IPS DF 4.7 (cell line): ENCODE measurements at regions not wholly inside any gene's neighbourhood (a gene's known extent, or its start where the extent isn't known, plus 50 kb on each side); places are given as distances from the start of the nearest gene placed in this dataset.
A peak's percentile ranks its signal among the peaks of the same experiment; 100 is the strongest.
"Not testable (repeated sequence)": the region's sequence is repeated elsewhere in the genome, so short reads cannot be mapped to it uniquely, and the experiment has no call there.

Experiments
- DNase-seq: peaks from one replicate; pipeline ENCODE4 v3.0.0-alpha.2; 2013; ENCODE audit warnings: low spot score; ENCODE audit errors: extremely low read depth

DNA sequence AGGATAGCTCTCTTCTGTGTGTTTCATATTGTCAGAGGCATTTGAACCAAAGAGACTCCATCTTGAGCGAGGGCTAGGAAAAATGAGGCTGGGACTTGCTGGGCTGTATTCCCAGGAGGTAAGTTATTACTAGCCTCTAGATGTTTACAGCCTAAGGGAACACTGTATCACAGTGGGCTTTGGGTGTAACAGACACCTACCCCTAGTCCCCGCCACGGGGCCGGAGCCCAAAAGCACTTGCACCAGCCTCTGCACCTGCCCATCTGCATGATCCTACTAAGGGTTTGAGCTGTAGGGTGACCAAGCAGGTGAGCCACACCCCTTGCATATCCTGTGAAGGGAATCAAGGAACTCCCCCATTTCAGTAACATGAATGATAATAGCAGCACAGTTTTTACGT lies 1972.2 kb downstream of the OLFM4 start:
- peak; percentile 75 for DNase-seq

DNA sequence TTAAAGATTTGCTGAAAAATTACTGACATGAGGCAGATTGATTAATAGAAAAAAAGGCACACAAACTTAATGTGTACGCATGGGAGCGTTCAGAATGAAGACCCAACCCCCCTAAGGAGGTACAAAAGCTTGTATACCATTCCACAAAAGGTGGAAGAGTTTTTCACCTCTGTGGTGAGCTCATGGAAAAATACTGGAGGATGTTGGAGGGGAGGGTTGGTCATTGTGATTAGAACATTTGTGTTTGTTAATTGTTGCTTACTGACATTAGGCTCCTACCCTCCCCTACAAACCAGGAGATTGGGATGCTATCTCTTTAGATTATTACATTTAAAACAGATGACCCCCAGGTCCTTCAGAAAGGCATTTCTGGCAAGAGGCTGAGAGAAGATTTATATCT lies 1973.3 kb downstream of the OLFM4 start:
- no peak for DNase-seq

DNA sequence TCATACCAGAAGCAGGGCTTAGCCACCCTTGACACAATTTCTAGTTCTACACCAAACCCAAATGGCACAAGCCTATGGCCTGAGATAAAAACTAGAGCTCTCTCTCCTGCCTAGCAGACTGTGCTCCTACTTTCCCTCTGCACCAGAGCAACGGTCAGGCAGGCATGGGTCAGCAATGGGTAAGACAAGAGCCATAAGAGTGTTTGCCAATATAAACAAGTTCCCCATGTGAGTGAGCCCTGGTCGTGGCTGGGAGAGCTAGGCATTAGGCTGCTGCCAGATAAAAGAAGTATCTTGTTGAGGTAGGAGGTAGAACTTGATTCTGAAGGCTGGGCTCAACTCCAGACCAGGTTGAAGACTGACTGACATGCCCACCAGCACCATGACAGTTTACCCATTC lies 1979.1 kb downstream of the OLFM4 start:
- DNase-seq = no peak

DNA sequence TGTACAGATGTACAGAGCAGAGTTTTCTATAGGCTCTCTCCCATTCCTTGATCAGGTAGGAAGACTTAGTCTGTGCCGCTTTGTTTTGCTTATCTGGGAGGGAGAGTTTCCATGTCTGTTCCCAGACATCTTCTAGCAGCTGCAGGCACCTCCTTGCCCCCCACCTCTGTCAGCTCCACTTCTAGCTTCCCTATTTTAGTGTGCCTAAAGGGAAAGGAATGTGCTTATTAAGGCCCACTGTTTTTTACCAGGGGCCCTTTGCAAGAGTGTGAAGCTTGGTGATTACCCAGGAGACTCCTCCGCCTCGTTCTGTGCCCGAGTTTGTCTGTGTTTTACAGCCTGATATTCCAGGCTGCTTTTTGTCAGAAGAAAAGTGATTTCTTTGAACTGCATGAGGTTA lies 1984.4 kb downstream of the OLFM4 start:
- no peak for DNase-seq

DNA sequence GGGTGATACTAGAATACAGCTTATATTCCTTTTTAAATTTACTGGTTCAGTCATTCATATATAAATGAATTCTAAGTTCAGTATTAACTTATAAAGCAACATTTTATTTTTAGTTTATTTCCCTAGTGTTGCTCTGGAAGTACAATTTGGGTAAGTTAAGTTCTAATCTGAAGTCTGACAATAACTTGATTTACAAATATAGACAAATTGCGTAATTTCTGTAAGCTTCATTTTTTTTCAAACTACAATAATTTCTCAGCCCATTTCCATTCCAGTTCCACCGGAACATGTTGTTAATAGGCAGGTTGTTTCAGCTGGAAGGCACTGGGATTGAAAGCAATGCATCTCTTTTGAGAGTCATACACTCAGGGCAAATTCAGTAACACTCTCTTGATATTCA lies 2000.7 kb downstream of the OLFM4 start:
- no peak for DNase-seq

DNA sequence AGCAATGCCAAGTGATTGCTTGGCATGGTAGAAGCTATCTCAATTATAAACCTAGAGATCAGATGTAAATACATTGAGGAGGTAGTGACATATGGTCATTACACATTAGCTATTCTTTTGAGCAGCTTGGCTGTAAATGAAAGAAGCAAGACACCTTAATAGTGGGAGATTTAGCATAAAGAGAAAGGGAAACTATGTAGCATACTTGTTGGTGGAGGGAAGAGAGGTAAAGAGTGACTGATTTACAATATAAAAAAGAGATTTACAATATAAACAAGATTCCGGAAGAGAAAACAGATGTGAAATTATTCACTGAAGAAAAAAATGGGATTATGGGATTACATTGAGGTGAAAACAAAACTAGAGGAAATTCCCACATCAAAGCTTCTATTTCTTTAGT lies 2009.6 kb downstream of the OLFM4 start:
- DNase-seq = no peak

DNA sequence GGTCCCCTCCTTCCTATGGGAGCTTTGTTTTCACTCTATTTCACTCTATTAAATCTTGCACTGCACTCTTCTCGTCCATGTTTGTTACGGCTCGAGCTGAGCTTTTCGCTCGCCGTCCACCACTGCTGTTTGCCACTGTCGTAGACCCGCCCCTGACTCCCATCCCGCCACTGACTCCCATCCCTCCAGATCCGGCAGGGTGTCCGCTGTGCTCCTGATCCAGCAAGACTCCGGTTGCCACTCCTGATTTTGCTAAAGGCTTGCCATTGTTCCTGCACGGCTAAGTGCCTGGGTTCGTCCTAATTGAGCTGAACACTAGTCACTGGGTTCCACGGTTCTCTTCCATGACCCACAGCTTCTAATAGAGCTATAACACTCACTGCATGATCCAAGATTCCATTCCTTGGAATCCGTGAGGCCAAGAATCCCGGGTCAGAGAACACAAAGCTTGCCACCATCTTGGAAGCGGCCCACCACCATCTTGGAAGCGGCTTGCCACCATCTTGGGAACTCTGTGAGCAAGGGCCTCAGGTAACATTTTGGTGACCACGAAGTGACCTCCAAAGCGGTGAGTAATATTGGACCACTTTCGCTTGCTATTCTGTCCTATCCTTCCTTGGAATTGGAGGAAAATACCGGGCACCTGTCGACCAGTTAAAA lies 2025.4 kb downstream of the OLFM4 start:
- DNase-seq = not testable (repeated sequence)

DNA sequence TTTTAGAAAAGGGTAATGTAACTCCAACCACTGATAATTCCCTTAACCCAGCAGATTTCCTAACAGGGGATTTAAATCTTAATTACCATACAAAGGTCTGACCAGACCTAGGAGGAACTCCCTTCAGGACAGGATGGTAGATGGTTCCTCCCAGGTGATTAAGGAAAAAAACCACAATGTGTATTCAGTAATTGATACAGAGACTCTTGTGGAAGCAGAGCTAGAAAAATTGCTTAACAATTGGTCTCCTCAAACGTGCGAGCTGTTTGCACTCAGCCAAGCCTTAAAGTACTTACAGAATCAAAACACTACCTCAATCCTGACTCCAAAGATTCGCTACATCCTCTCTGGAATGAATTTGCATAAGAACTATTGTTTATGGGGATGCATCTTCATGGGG lies 2027.1 kb downstream of the OLFM4 start:
- DNase-seq = not testable (repeated sequence)

DNA sequence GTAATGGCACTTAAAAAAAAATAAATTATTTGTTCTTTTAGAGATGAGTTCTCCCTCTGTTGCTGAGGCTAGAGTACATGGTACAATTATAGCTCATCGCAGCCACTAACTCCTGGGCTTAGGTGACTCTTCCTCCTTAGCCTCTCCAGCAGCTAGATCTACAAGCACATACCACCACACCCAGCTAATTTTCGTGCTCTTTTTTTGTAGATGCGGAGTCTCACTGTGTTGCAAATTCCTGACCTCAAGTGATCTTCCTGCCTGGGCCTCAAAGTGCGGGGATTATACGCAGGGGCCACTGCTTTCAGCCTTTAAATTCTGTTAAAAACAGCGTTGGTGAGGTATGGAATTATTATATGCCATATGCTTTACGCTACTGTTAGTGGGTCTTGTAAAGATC lies 2034.0 kb downstream of the OLFM4 start:
- no peak for DNase-seq

DNA sequence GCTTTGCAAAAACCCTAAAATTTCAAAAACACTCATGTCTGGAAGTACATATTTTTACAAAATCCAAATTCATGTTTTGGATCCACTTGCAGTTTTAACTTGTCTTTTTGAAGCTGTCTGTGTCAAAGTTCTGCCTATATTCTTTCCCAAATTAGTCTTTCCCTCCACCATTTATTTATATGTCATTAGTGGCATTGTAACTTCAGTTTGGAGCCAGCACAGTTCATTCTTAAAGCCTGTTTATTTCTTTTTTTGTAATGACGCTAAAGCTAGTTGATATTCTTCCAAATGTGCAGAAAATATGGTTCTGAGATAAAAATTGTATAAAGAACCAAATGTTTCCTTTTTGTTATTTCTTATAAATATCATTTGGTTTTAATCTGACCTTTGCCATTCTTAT lies 2039.3 kb downstream of the OLFM4 start:
- DNase-seq = no peak

DNA sequence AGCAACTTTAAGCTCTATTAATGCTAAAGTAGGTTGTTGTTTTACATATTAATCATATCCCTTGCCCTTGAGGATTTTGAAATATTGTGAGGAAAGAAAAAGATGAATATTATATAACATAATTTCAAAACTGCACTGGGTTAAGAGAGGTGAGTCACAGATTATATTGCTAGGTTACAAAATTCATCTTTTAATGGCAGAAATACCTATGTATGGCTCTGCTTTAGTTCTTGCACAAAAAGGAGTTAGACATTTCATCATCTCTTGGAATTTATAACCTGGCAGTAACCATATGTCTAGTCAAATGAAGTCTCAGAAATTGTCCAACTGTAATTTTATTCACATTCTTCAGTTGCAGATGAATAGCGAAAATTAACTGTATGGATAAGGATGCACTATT lies 2041.1 kb downstream of the OLFM4 start:
- no peak for DNase-seq

DNA sequence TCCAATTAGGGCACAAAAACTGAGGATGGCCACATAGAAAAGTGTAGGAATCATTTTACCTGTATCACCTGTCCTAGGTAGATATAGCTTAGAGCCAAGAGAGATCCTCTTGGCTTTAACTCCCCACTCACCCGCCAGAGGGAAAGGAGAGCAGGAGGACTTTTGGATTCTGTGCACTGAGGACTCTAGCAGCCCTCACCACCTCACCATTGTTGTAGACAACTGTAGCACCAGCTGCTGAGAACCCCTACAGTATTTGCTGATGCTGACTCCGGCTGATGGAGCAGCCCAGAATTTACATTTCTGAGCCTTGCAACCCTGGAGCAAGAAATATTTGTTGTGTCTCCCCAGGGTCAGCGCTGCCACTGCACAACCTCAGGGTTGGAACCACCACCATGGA lies 2044.4 kb downstream of the OLFM4 start:
- no peak for DNase-seq

DNA sequence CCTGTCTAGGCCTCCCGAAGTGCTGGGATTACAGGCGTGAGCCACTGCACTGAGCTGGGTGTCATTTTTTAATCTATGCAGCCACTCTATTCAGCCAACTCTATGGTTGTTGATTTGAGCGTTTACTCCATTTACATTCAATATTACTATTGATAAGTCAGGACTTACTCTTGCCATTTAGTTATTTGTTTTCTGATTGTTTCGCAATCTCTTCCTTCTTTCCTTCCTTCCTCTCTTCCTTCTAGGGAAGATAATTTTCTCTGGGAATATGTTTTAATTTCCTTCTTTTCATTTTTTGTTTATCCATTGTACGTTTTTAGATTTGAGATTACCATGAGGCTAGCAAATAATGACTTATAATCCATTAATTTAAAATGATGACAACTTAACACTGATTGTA lies 2056.0 kb downstream of the OLFM4 start:
- DNase-seq = no peak

DNA sequence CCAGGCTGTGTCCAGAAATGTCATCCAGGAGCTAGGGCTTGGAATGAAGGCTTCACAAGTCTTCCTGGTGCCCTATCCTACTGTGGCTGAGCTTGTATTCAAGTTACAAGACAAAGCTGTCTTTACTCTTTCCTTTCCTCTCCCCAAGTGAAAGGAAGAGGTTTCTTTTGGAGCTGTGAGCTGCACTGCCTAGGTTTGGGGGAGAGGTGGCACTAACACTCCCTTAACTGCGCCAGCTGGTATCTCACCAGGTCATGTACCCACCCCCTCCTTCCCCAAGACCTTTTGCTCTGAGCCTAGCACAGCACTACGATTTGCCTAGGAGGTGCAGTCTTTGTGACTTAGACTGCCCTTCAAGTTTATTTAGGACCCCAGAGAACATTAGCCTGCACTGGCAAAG lies 2053.6 kb upstream of the PRR20A start:
- peak; percentile 19 for DNase-seq

DNA sequence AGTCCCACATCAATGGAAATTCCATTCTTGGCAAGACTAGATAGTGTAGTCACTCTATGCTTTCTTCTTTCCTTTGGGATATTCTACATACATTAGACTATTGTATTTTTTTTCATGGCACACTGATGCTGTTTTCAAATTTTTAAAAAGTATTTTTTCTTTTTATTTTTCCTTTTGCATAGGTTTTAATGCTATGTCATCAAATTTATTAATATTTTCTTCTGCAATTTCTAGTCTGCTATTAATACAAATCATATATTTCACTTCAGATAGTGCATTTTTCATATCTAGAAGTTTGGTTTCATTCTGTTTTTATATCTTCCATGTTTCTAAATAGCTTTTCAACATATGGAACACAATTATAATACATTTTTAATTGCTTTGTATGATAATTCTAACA lies 2050.1 kb upstream of the PRR20A start:
- no peak for DNase-seq

DNA sequence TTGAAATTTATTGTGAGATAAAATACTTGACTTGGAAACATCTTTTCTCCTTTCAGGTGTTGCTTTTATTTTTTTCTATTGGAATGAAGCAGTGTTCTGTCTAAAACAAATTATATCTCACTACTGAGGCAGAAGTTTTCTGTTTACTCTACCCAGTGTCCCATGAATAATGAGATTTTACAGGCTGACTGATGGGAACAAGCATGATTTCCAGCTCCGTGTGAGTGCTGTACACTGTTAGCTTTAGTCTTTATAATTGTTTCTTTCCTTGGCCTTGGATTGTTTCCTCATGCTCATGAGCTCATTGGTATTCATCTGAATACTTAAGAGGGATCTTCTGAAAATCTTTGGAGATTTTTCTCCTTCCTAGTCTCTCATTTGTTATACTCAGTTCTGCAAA lies 2049.5 kb upstream of the PRR20A start:
- DNase-seq = no peak

DNA sequence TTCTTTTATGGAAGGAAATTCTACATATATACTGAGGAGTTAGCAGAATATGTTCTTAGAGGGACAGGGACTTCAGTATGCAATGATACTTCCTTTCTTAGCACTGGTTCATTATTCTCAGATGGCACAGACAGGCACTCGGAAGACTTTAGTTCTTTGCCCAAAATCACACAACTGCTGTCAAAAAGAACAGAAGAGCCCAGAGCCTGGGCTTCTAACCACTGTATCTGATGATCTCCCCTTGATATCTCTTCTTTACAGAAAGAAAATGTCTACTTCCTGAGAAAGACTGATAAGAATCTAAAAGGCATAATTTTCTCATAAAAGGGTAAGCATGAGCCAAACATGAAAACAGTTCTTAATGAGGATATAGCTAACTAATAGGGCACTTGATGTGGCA lies 2034.2 kb upstream of the PRR20A start:
- DNase-seq = no peak

DNA sequence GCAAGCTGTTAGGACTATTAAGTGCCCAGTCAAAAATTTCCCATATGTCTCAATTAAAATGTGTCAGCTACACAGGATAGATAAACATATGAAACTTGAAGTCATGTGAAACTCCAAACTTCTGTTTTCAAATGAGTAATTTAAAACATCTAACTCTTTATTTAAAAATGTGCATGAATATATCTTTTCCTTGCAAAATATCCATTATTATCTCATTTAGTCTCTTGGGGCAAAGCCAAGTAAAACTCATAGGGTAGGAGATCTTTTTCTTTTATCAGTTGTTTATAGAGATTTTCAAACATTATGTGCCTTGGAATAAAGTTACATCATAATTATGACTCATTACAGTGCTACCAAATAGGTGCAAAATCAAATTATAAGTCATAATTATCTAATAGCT lies 2020.1 kb upstream of the PRR20A start:
- no peak for DNase-seq

DNA sequence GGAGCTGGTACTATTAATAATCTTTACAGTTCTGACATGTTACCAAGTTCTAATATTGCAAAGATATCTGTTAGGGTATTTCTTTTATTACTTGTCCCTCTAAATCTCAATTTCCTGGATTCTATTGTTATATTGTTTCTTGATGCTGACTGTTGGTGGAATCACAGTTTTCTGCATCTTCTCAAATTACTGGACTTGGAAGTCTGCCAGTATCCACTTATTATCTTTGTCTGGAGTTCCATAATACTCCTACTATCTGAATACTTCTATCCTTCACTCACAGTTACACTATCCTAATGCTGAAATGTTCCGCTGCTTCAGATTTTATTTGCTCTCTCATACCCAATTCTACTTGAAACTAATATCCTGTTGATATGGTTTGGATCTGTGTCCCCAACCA lies 1985.7 kb upstream of the PRR20A start:
- DNase-seq = no peak

DNA sequence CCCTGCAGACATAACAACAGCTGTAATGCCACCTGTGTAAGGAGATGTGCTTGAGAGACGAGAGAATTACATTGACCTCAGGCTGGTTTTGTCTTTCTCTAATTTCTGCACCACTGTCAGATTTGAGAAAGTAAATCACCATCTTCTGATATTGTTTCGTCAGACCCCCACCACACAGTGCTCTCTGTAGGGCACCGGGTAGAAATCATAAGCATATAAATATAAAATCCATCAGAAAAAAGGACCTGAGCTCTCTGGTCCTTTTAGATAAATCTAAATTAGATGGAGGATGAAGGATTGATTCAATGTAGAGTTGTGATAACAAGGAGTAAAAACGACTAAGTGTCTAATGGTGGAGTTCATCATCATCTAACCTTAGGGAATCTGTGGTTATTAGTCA lies 1981.0 kb upstream of the PRR20A start:
- DNase-seq = no peak

DNA sequence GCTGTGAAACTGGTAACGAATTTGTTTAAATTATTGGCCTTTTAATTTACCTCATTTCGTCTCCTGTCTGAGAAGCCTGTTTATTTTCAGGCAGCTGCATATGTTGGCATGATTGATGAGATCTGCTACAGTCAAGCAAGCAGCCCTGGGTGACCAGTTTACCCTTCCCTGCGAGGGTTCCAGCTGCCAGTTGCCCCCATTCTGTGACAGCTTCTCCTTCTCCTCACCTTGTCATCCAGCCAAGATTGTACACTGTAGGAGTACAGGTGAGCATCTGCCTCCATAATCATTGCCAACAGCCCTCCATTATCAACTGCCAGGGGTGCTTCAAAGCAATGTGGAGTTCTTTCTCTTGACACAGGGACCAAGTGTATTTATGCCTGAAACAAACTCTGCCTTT lies 1979.9 kb upstream of the PRR20A start:
- no peak for DNase-seq

DNA sequence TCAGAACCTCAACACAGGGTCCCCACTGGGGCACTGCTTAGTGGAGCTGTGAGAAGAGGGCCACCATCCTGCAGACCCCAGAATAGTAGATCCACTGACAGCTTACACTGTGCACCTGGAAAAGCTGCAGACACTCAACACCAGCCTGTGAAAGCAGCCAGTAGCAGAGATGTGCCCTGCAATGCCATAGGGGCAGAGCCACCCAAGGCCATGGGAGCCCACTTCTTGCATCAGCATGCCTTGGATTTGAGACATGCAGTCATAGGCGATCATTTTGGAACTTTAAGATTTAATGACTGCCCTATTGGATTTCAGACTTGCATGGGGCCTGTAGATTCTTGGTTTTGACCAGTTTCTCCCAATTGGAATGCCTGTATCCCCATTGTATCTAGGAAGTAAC lies 1962.1 kb upstream of the PRR20A start:
- not testable (repeated sequence) for DNase-seq

DNA sequence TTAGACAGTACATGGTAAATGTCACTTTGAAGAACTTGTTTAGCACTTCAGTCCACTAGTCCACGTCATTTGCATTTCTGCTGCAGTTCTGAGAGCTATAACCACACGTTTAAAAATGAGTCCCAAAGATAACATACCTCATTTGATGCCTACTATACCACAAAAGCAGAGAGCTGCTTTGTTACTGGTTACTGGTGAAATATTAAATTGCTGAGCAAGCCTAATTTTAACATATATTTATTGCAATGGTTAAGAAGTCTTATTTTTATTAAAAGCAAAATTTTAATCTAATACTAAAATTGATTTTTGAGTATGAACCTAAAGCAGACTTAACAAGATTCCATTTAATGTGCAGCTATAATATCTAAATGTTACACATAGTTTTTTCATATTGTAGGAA lies 1949.7 kb upstream of the PRR20A start:
- no peak for DNase-seq

DNA sequence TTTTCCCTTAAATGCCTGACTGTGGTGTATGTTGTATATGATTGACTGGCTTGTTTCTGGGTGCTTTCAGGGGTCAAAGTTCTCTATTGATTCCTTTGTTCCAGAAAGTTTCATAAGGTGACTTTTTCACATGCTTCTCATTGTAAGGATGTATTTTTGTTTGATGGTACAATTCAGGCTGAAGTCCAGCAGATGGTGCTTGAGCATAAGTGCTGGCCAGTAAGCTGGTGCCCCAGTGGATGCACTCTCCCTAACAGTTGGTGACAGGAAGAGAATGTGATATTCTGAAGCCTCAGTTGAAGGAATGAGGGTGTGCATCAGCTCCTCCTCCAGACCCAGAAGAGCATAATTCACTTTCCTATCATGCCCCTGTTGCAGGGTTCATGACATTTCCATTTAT lies 1941.6 kb upstream of the PRR20A start:
- no peak for DNase-seq
